Activated CD4-positive, alpha-beta T cell treated with anti-CD3 and anti-CD28 coated beads for 24 hours (primary cell): ENCODE measurements at regions not wholly inside any gene's neighbourhood (a gene's known extent, or its start where the extent isn't known, plus 50 kb on each side); places are given as distances from the start of the nearest gene placed in this dataset.

Experiments
- DNase-seq, 2 donors: peaks; one replicate each; pipeline ENCODE4 v3.0.0-alpha.2; 2020; ENCODE audit warnings: low read depth in 2 of 2

DNA sequence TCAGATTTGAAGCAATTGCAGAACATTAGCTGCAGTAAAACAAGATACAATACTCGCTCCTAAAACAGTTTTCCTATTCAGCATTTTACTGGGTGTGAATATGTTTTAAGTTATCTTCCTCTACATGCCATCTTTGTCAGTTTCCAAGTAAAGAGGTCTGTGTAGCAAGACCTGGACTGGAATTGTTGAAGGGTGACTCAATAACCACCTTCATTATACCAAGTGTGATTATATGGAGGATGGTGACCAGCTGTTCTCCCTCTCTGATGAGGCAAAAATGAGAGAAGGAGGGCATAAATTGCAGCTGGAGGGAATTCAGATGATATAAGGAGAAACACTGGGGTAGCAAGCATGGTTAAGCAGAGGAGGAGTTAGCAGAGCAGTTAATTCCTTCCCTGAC lies 922.1 kb upstream of the SLIT2 start:
- DNase-seq: no peak

- DNase-seq: no peak
Measured at GRCh38 chr4:19329077-19329476, 922.6 kb upstream of the SLIT2 start.

DNA sequence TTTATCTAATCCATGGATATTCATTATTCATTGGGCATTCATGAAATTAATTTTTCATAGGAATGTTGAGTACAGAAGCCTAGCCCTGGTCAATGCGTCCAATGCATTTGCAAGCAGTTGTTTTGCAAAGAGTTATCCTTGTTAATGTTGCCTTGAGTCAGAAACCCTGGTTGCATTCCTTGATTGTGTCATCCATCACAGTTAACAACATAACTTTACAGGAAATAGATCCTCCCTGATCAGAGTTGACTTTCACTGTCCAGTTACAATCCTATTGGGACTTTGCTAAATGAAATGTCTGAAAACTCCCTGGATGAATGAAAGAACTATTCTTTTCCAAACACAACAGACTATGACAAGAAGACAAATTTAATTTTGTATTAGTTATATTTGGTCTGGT lies 924.3 kb upstream of the SLIT2 start:
- DNase-seq: no peak

GRCh38 chr4:19324184-19324583 lies 927.5 kb upstream of the SLIT2 start:
- no peak for DNase-seq

- DNase-seq: no peak
Measured at GRCh38 chr4:19319607-19320006, 932.1 kb upstream of the SLIT2 start.

DNA sequence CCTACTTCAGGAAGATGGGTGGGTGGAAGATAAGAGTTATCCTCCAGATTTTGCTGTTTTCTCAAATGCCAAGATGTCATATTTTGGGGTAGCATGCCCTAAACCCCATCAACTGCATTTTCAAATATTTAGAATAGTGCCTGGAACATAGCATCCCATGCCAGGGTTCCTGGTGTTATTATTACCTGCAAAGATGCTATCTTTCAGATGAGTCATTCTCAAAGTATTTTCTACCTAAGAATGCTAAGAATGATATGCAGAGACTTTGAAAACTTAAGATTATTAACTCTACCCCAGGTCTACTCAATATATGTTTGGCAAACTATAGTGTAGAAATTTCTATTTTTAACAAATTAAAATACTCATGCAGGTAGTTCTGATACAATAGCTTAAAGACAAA lies 934.3 kb upstream of the SLIT2 start:
- no peak for DNase-seq

GRCh38 chr4:19314116-19314515 lies 937.6 kb upstream of the SLIT2 start:
- no peak for DNase-seq

- no peak for DNase-seq
Measured at GRCh38 chr4:19309378-19309777, 942.3 kb upstream of the SLIT2 start.

DNA sequence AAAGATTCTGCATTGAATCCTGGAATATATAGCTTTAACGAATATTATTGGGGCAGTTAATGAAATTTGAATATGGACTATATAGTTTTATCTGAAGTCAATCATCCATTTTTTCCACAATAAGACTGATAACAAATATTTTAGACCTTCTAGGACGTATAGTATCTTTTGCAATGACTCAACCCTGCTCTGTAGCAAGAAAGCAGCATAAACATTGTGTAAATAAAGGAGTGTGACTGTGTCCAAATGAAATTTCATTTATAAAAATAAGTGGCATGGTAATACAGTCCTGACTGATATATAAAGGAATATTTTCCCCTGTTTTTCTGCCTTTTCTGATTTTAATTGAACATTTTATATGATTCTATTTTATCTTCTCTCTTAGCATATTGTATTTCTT lies 947.7 kb upstream of the SLIT2 start:
- no peak for DNase-seq

GRCh38 chr4:19301527-19301926 lies 950.2 kb upstream of the SLIT2 start:
- DNase-seq: no peak

- DNase-seq: no peak
Measured at GRCh38 chr4:19300213-19300612, 951.5 kb upstream of the SLIT2 start.

- no peak for DNase-seq
Measured at GRCh38 chr4:19298998-19299397, 952.7 kb upstream of the SLIT2 start.

- DNase-seq: no peak
Measured at GRCh38 chr4:19293781-19294180, 957.9 kb upstream of the SLIT2 start.

DNA sequence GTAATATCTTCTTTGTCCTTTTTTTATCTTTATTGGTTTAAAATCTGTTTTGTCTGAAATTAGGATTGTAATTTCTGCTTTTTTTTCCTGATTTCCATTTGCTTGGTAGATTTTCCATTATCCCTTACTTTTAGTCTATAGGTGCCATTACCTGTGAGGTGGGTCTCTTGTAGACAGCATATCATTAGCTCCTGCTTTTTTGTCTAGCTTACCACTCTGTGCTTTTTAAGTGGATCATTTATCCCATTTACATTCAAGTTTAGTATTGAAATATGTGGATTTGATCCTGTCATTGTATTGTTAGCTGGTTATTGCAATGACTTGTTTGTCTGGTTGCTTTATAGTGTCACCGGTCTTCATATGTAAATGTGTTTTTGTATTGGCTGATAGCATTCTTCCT lies 958.6 kb upstream of the SLIT2 start:
- DNase-seq: no peak

DNA sequence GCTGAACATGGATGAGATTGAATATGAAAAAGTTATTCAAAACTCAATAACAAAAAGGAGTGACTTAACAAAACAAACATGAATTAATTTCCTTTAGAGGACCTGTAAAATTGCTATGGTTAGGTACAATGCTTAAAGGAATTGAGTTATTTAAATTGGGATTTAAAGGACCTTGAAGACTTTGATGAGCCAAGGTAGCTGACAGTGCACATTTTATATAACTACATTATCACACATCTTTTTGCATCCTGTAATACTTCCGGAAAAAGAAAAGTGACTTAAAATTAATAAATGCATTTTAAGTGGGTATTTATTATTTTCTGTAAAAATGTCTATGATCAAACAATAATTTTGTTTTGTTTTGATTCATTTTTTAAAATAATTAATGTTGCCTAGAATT lies 964.8 kb upstream of the SLIT2 start:
- no peak for DNase-seq

GRCh38 chr4:19285146-19285545 lies 966.6 kb upstream of the SLIT2 start:
- DNase-seq: no peak

DNA sequence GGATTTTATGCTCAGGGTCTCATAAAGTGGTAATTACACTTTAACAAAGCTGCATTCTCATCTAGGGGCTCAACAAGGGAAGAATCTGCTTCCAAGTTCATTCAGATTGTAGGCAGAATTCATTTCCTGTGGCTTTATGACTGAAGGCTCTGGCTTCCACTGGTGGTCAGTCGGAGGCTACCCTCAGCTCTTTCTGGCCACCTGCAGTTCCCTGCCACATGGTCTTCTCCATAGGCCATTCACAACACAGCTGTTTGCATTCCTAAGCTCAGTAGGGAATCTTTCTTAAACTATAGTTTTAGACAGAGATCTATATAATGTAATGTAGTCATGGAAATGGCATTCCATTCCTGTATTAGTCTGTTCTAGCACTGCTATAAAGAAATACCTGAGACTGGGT lies 973.0 kb upstream of the SLIT2 start:
- no peak for DNase-seq

- no peak for DNase-seq
Measured at GRCh38 chr4:19266566-19266965, 985.1 kb upstream of the SLIT2 start.

GRCh38 chr4:19262467-19262866 lies 989.2 kb upstream of the SLIT2 start:
- DNase-seq: no peak

- DNase-seq: no peak
Measured at GRCh38 chr4:19260346-19260745, 991.4 kb upstream of the SLIT2 start.

DNA sequence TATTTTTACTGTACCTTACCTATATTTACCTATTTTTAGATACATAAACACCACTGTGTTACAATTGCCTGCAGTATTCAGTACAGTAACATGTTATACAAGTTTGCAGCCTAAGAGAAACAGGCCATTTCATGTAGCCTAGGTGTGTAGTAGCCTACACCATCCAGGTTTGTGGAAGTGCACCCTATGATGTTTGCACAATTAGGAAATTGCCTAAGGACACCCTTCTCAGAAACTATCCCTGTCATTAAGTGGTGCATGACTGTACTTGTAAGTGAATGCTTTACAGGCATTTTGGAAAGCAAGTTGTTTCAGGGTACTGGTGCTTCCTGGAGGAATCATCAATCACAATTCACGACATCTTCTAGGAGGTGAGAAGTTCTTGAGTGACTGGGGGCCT lies 991.8 kb upstream of the SLIT2 start:
- DNase-seq: no peak

DNA sequence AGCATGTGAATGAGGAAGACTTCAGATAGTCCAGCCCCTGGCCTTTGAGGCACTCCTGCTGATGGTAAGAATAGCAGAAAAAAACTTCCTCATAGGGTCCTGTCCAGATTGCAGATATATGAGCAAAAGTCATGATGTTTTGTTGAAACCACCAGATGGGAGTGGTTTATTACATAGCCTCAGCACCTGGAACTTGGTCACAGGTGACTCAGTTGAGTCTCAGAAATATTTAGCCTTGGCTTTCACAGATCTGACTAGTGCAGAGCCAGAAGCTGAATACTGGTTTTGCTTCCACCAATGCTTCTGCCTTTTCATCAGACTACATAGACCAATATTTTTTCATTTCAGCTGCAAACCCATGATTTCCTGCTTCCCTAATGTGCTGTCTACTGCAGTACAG lies 994.9 kb upstream of the SLIT2 start:
- no peak for DNase-seq

DNA sequence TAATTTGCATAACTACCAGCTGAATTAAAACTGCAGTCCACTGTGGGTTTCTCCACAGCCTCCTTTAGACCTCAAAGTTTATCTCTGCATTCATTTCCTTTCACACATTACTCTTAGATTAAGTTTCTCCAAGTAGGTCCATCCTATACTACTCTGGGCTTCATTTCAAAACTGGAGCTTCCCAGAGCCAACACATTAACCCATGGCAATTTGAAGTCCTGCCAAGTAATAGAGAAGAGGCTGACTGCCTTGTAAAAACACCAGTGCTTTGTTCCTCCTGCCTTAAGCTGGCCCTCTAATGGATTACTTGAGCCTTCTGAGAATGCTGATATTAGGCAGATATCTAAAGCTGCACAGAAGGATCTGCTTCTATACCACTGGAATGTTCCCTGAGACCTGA lies 997.2 kb upstream of the SLIT2 start:
- DNase-seq: no peak

- DNase-seq: no peak
Measured at GRCh38 chr4:19248023-19248422, 1003.7 kb upstream of the SLIT2 start.

DNA sequence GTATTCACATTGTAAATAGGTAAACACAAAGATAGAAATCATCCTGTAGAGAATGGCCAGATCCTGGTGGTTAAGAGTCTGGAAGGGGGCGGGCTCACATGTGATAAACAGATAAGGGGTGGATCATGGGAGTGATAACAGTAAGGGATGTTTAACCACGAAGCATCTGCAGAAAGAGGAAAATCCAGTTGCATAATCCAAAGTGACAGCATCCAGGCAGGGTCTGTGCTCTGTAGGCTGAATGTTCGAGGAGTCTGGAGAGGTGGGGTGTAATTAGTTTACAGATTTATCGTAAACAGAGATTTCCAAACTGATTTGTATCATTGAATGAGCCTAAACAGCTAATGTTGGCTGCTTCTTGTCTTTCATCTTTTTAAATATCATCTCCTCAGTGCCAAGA lies 1009.8 kb upstream of the SLIT2 start:
- DNase-seq: no peak
